B cell (primary cell): ENCODE measurements at regions not wholly inside any gene's neighbourhood (a gene's known extent, or its start where the extent isn't known, plus 50 kb on each side); places are given as distances from the start of the nearest gene placed in this dataset.

Experiments
- ATAC-seq: fragments of 200-7000 bp; cut with Tn5 transposase; one replicate; pipeline ENCODE4 v1.10.0; 2021; ENCODE audit warnings: low read depth, mild to moderate bottlenecking, moderate number of reproducible peaks, moderate library complexity
- CTCF ChIA-PET: fragments of 350-600 bp; sonication (Branson Sonifier 250); formaldehyde crosslinking; loops from one replicate; lab custom pipeline; 2021; ENCODE audit warnings: antibody characterized with exemption, inconsistent platforms; lab: Charles Lee
- POLR2A ChIA-PET: fragments of 350-600 bp; sonication (Branson Sonifier 250); formaldehyde crosslinking; loops from one replicate; lab custom pipeline; 2021; ENCODE audit warnings: antibody characterized with exemption; lab: Charles Lee
- DNase-seq: peaks from one replicate; pipeline ENCODE4 v3.0.0; 2013
- H2AFZ ChIP-seq: 2 replicates; pipeline ENCODE4 v1.6.1; 2012; ENCODE audit warnings: mild to moderate bottlenecking, low read depth, low read length; ENCODE audit not compliant: insufficient read depth, poor library complexity, severe bottlenecking
- H3K27ac ChIP-seq, 2 donors: 1 replicate in 1 of 2; 2 replicates in 1 of 2; pipeline ENCODE4 v1.5.1; 2012 to 2013; ENCODE audit warnings: low read length in 2 of 2, mild to moderate bottlenecking in 2 of 2, moderate library complexity in 1 of 2
- H3K27me3 ChIP-seq, 4 experiments: fragments of 200-600 bp in 1 of 4; sonication (generic) in 1 of 4; replicated peaks in 1 of 4; 1 replicate in 2 of 4; 2 replicates in 2 of 4; pipeline versions ENCODE4 v1.6.1 to v1.7.0; 2013 to 2016; ENCODE audit warnings: low read length in 3 of 4, mild to moderate bottlenecking in 2 of 4, mixed read lengths in 1 of 4, moderate library complexity in 1 of 4; ENCODE audit not compliant: insufficient read depth in 4 of 4, control insufficient read depth in 3 of 4; ENCODE audit errors: control extremely low read depth in 1 of 4
- H3K36me3 ChIP-seq, 2 experiments: replicated peaks in 1 of 2; 1 replicate in 1 of 2; 2 replicates in 1 of 2; pipeline versions ENCODE4 v1.6.1 to v1.7.1; 2013; ENCODE audit warnings: low read length in 1 of 2; ENCODE audit not compliant: insufficient read depth in 2 of 2, control insufficient read depth in 1 of 2; ENCODE audit errors: control extremely low read depth in 1 of 2, extremely low read depth in 1 of 2
- H3K4me1 ChIP-seq, 2 donors: fragments of 200-600 bp in 1 of 2; sonication (generic) in 1 of 2; 1 replicate in 1 of 2; 2 replicates in 1 of 2; pipeline versions ENCODE4 v1.5.1 to v1.6.1; 2013 to 2017; ENCODE audit warnings: low read length in 2 of 2; ENCODE audit not compliant: control insufficient read depth in 2 of 2, insufficient read depth in 2 of 2
- H3K4me2 ChIP-seq: replicated peaks from 2 replicates; pipeline ENCODE3; 2012; ENCODE audit warnings: mild to moderate bottlenecking, low read depth, low read length; ENCODE audit not compliant: poor library complexity, severe bottlenecking
- H3K4me3 ChIP-seq, 5 experiments: fragments of 200-600 bp in 1 of 5; sonication (generic) in 1 of 5; 1 replicate in 3 of 5; 2 replicates in 2 of 5; pipeline versions ENCODE4 v1.5.1 to v1.7.0; 2011 to 2016; ENCODE audit warnings: low read length in 4 of 5, mild to moderate bottlenecking in 4 of 5, low read depth in 2 of 5, control low read depth in 1 of 5, moderate library complexity in 1 of 5; ENCODE audit not compliant: insufficient read depth in 1 of 5; ENCODE audit errors: control extremely low read depth in 1 of 5, extremely low read depth in 1 of 5
- H3K79me2 ChIP-seq: fragments of 200-600 bp; sonication (generic); one replicate; pipeline ENCODE4 v1.6.0; 2016; ENCODE audit warnings: low read length; ENCODE audit not compliant: control insufficient read depth, insufficient read depth
- H3K9ac ChIP-seq: fragments of 200-600 bp; sonication (generic); 2 replicates; pipeline ENCODE4 v1.6.1; 2017; ENCODE audit warnings: mild to moderate bottlenecking, low read length, moderate library complexity
- H3K9me3 ChIP-seq, 3 donors: one replicate each; pipeline versions ENCODE4 v1.6.1 to v1.7.1; 2013; ENCODE audit warnings: low read length in 2 of 3; ENCODE audit not compliant: control insufficient read depth in 2 of 3, insufficient read depth in 1 of 3; ENCODE audit errors: control extremely low read depth in 1 of 3
- H4K20me1 ChIP-seq: 2 replicates; pipeline ENCODE4 v1.6.0; 2012; ENCODE audit warnings: mild to moderate bottlenecking, low read length; ENCODE audit not compliant: insufficient read depth, control insufficient read depth, poor library complexity, severe bottlenecking
- H3K27ac Mint-ChIP-seq: one replicate; pipeline ENCODE4 v1.8.0; 2021; ENCODE audit warnings: mixed read lengths
- H3K27me3 Mint-ChIP-seq: one replicate; pipeline ENCODE4 v1.8.0; 2021; ENCODE audit warnings: mixed read lengths
- H3K4me1 Mint-ChIP-seq: one replicate; pipeline ENCODE4 v1.8.0; 2021; ENCODE audit warnings: mixed read lengths
- H3K4me3 Mint-ChIP-seq: one replicate; pipeline ENCODE4 v1.8.0; 2021; ENCODE audit warnings: mixed read lengths
- H3K9me3 Mint-ChIP-seq: one replicate; pipeline ENCODE4 v1.8.0; 2022; ENCODE audit warnings: mixed read lengths; ENCODE audit not compliant: insufficient read depth
- CTCF ChIP-seq: fragments of 200-600 bp; IDR thresholded peaks from one replicate; pipeline ENCODE4 v1.8.0; 2022; ENCODE audit warnings: antibody characterized with exemption, mild to moderate bottlenecking
- EZH2 ChIP-seq: IDR thresholded peaks from 2 replicates; pipeline ENCODE4 v1.6.1; 2012; ENCODE audit warnings: borderline replicate concordance, low read depth, mild to moderate bottlenecking, moderate library complexity, low read length; ENCODE audit not compliant: insufficient read depth, poor library complexity, severe bottlenecking
- WGBS: methylation state at CpG from one replicate; pipeline ENCODE4 v1.1.5; 2013; ENCODE audit warnings: missing lambda C conversion rate; ENCODE audit not compliant: insufficient coverage; 5-methylcytosine and 5-hydroxymethylcytosine counted together
- intact Hi-C: fragments of 100-400 bp; cut with micrococcal nuclease; formaldehyde crosslinking; loops from one replicate; pipeline ENCODE4 v1.10.0; 2022

- ChIA-PET CTCF (no interaction called here), POLR2A (no interaction called here)
- H3K4me2 ChIP-seq, result no peak overlapping the region
- peaks cover 9% of the 10 kb centered on the region for H3K9me3 Mint-ChIP-seq
- H3K36me3 ChIP-seq, result no peaks in the 10 kb centered on the region
- H3K4me3 ChIP-seq, result no peak overlapping the region
- 100% methylated on average over 2 of the region's 4 CpGs for WGBS
- no peak overlapping the region for H3K9ac ChIP-seq
- H3K27ac ChIP-seq, result no peak overlapping the region
- DNase-seq (no peak), ATAC-seq (no peak)
- peaks cover 0 to 10% (median 0%) of the 10 kb centered on the region in 3 donors for H3K9me3 ChIP-seq
- no peaks in the 10 kb centered on the region for H4K20me1 ChIP-seq
- no peaks in the 10 kb centered on the region for H3K4me1 Mint-ChIP-seq
- H3K4me3 Mint-ChIP-seq, result no peak overlapping the region
- no peaks in the 10 kb centered on the region for H3K4me1 ChIP-seq
- H3K27ac Mint-ChIP-seq, result no peak overlapping the region
- H2AFZ ChIP-seq, result no peak overlapping the region
- intact Hi-C loops, result no loop called here
- H3K79me2 ChIP-seq, result no peaks in the 10 kb centered on the region
- H3K27me3 ChIP-seq, result no peaks in the 10 kb centered on the region
- no peaks in the 10 kb centered on the region for H3K27me3 Mint-ChIP-seq
- TF ChIP-seq CTCF, result no peak
- TF ChIP-seq EZH2, result no peak
Observed at GRCh38 chr7:68424658-68425297, 1173.5 kb upstream of the AUTS2 start.

GRCh38 chr7:68425377-68425776 lies 1172.9 kb upstream of the AUTS2 start:
- Mint-ChIP-seq H3K27me3 (no peaks in the 10 kb centered on the region), H3K27ac (no peak overlapping the region), H3K4me3 (no peak overlapping the region), H3K4me1 (no peaks in the 10 kb centered on the region), H3K9me3 (peaks cover 9% of the 10 kb centered on the region)
- ATAC-seq (no peak), DNase-seq (no peak)
- Histone ChIP-seq H3K9ac (no peak overlapping the region), H3K4me3 (no peak overlapping the region), H2AFZ (no peak overlapping the region), H3K4me1 (no peaks in the 10 kb centered on the region), H3K9me3 (peaks cover 0 to 10% (median 0%) of the 10 kb centered on the region in 3 donors), H4K20me1 (no peaks in the 10 kb centered on the region), H3K27me3 (no peaks in the 10 kb centered on the region), H3K79me2 (no peaks in the 10 kb centered on the region), H3K27ac (no peak overlapping the region), H3K36me3 (no peaks in the 10 kb centered on the region), H3K4me2 (no peak overlapping the region)
- CTCF ChIA-PET, result no interaction called here
- intact Hi-C loops, result no loop called here
- 100% methylated on average over 5 of the region's 6 CpGs for WGBS
- POLR2A ChIA-PET, result no interaction called here
- TF ChIP-seq EZH2, result no peak
- no peak for TF ChIP-seq CTCF
